Activated T-helper 1 cell treated with anti-CD3 and anti-CD28 coated beads, Interleukin-12 subunit alpha, Interleukin-12 subunit beta, Interleukin-2, Interleukin-4 antibody, amounts not matched to agents 30 ng/mL and 10 ng/mL and 1 ng/mL, durations not matched to agents 14 hours and 24 hours and 36 hours (primary cell): ENCODE measurements at regions not wholly inside any gene's neighbourhood (a gene's known extent, or its start where the extent isn't known, plus 50 kb on each side); places are given as distances from the start of the nearest gene placed in this dataset.

Source experiments
- DNase-seq: peaks from one replicate; pipeline ENCODE4 v3.0.0; 2021; ENCODE audit warnings: low spot score
- H3K27ac Mint-ChIP-seq: one replicate; pipeline ENCODE4 v1.8.0; 2021; ENCODE audit warnings: mild to moderate bottlenecking, mixed read lengths
- H3K27me3 Mint-ChIP-seq: one replicate; pipeline ENCODE4 v1.8.0; 2022; ENCODE audit warnings: mild to moderate bottlenecking, moderate library complexity, mixed read lengths; ENCODE audit not compliant: insufficient read depth
- H3K36me3 Mint-ChIP-seq: one replicate; pipeline ENCODE4 v1.8.0; 2021; ENCODE audit warnings: low read depth, mixed read lengths
- H3K4me1 Mint-ChIP-seq: one replicate; pipeline ENCODE4 v1.8.0; 2021; ENCODE audit warnings: low read depth, mixed read lengths
- H3K4me3 Mint-ChIP-seq: one replicate; pipeline ENCODE4 v1.8.0; 2021; ENCODE audit warnings: mild to moderate bottlenecking, moderate library complexity, mixed read lengths
- H3K9me3 Mint-ChIP-seq: one replicate; pipeline ENCODE4 v1.8.0; 2021; ENCODE audit warnings: mixed read lengths
- intact Hi-C: fragments of 100-400 bp; cut with micrococcal nuclease; formaldehyde crosslinking; loops from one replicate; pipeline ENCODE4 v1.15.1; 2024

DNA sequence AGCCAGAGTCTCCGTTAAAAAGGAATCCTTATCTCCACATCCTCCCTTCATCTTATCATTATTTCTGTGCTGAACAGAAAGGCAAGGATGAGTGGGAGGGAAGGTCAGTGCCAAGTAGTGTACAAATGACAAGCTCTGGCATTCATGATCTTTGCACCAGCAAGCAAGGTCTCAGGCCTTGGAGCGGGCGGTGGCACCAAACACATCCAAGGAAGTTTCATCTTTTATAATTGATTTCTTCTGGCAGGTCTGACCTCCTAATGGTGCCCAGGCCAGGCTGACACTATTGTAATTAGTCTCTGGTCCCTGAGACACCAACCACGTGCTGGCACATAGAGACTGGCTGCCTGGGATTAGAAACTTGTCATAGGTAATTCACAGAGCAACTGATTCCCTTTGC is 336.6 kb downstream of the EN1 start:
- intact Hi-C loops = no loop called here
- no peak overlapping the region for H3K4me3 Mint-ChIP-seq
- no peaks in the 10 kb centered on the region for H3K9me3 Mint-ChIP-seq
- H3K27me3 Mint-ChIP-seq = no peaks in the 10 kb centered on the region
- no peaks in the 10 kb centered on the region for H3K4me1 Mint-ChIP-seq
- no peak overlapping the region for H3K27ac Mint-ChIP-seq
- no peaks in the 10 kb centered on the region for H3K36me3 Mint-ChIP-seq
- DNase-seq = no peak

- no peak for DNase-seq
- Mint-ChIP-seq H3K36me3 (no peaks in the 10 kb centered on the region), H3K4me1 (no peaks in the 10 kb centered on the region), H3K4me3 (no peak overlapping the region), H3K27ac (no peak overlapping the region), H3K9me3 (no peaks in the 10 kb centered on the region), H3K27me3 (no peaks in the 10 kb centered on the region)
- intact Hi-C loops = no loop called here
Observed at GRCh38 chr2:118509319-118510004, 338.0 kb downstream of the EN1 start.

- Mint-ChIP-seq H3K27ac (no peak overlapping the region), H3K27me3 (no peaks in the 10 kb centered on the region), H3K4me3 (no peak overlapping the region), H3K4me1 (no peaks in the 10 kb centered on the region), H3K9me3 (no peaks in the 10 kb centered on the region), H3K36me3 (no peaks in the 10 kb centered on the region)
- no peak for DNase-seq
- intact Hi-C loops = no loop called here
Observed at GRCh38 chr2:118508282-118508681, 339.2 kb downstream of the EN1 start.

GRCh38 chr2:118505436-118505835 is 342.0 kb downstream of the EN1 start:
- no peaks in the 10 kb centered on the region for H3K36me3 Mint-ChIP-seq
- intact Hi-C loops = no loop called here
- H3K27me3 Mint-ChIP-seq = no peaks in the 10 kb centered on the region
- DNase-seq = no peak
- no peak overlapping the region for H3K27ac Mint-ChIP-seq
- H3K4me1 Mint-ChIP-seq = no peaks in the 10 kb centered on the region
- H3K9me3 Mint-ChIP-seq = no peaks in the 10 kb centered on the region
- H3K4me3 Mint-ChIP-seq = no peak overlapping the region

DNA sequence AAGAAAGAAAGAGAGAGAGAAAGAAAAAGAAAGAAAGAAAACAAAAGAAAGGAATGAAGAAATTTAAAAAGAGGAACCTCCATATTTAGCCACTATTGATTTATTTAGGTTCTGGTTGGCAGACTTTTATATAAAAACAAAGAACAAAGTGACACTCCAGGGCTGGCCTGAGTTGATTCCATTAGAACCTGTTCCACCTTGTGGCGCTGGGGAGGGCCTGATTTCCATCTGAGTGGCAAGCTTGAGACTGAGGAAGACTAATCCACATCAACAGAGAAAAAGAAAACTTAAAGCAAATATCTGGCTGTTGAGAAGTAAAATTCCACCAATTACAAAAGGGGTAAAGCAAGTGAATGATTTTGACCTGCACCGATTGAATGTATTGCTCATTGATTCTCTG is 345.3 kb downstream of the EN1 start:
- H3K9me3 Mint-ChIP-seq = no peaks in the 10 kb centered on the region
- H3K27ac Mint-ChIP-seq = no peak overlapping the region
- H3K36me3 Mint-ChIP-seq = no peaks in the 10 kb centered on the region
- intact Hi-C loops = no loop called here
- no peak overlapping the region for H3K4me3 Mint-ChIP-seq
- DNase-seq = no peak
- no peaks in the 10 kb centered on the region for H3K27me3 Mint-ChIP-seq
- H3K4me1 Mint-ChIP-seq = no peaks in the 10 kb centered on the region

- Mint-ChIP-seq H3K27me3 (no peaks in the 10 kb centered on the region), H3K36me3 (no peaks in the 10 kb centered on the region), H3K9me3 (no peaks in the 10 kb centered on the region), H3K4me3 (no peak overlapping the region), H3K27ac (no peak overlapping the region), H3K4me1 (no peaks in the 10 kb centered on the region)
- intact Hi-C loops = no loop called here
- DNase-seq = no peak
Observed at GRCh38 chr2:118498943-118499342, 348.5 kb downstream of the EN1 start.

DNA sequence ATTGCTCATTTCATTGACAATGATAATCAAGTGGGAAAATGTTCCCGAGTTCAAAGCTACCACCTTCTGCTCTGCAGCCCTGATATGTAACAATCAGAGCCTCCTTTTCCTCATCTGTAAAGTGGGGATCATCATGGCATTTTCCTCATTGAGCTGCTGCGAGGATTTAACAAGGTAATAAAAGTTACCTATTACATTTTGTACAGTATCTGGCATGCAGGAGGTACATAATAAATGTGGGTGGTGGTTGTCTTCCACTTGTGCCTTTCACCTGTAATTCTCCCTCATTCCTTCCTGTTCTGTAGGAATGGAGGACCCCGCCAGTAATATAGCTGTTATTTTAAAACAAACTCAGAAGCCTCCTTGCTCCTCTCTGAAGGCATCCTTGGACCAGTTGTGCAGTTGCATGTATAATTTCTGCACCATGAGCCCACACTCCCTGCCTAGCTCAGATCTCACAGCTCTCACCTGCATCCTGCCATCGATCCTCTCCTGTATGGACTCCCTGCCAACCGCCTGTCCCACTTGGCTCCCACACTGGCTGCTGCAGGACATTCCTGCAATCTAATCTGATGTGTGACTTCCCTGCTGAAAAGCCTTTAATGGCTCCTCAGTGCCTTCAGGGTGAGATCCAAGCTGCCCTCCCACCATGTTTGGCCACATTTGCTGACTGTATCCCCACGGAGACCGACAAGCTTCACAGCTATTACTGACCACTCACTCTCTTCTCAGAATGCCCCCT is 350.4 kb downstream of the EN1 start:
- intact Hi-C loops = no loop called here
- H3K9me3 Mint-ChIP-seq = no peaks in the 10 kb centered on the region
- no peak overlapping the region for H3K4me3 Mint-ChIP-seq
- no peak overlapping the region for H3K27ac Mint-ChIP-seq
- no peaks in the 10 kb centered on the region for H3K4me1 Mint-ChIP-seq
- DNase-seq = no peak
- H3K27me3 Mint-ChIP-seq = no peaks in the 10 kb centered on the region
- no peaks in the 10 kb centered on the region for H3K36me3 Mint-ChIP-seq

DNA sequence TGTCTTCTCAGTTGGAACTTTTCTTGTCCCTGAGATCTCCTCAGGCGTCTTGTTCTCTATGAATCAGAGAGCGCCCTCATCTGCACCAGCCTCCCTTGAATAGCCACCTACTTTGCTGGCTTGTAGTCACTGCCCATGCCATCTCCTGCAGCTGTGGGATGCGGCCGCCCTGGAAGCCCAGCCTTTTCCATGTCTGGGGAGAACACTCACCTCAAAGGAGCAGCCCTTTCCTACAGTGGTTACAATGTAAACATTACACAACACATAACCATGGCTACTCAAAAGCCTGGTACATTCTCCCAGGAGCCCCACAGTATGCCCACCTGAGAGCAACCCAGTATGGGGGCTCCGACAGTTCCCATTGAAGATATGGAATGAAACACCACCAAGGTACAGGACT is 351.0 kb downstream of the EN1 start:
- H3K27me3 Mint-ChIP-seq = no peaks in the 10 kb centered on the region
- no peak overlapping the region for H3K27ac Mint-ChIP-seq
- intact Hi-C loops = no loop called here
- H3K9me3 Mint-ChIP-seq = no peaks in the 10 kb centered on the region
- DNase-seq = no peak
- H3K36me3 Mint-ChIP-seq = no peaks in the 10 kb centered on the region
- H3K4me3 Mint-ChIP-seq = no peak overlapping the region
- no peaks in the 10 kb centered on the region for H3K4me1 Mint-ChIP-seq

DNA sequence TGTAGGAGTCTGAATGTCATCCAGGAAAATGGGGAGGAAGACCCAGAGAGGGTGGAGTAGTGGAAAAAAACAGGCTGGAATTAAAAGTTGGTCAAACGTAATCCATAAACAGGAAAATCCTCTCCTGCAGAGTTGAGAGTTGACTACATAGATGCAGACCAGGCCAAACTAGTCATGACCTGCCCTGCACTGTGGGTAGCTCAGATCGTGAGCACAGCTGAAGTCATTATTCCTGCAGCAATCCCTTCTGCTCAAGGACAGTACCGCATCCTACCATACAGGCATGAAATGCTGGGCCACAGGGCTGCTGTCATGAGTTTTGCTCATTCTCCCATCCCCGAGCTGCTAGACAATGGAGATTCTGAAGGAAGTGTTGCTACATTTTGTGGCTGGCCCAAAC is 352.2 kb downstream of the EN1 start:
- Mint-ChIP-seq H3K27me3 (no peaks in the 10 kb centered on the region), H3K4me3 (no peak overlapping the region), H3K36me3 (no peaks in the 10 kb centered on the region), H3K9me3 (no peaks in the 10 kb centered on the region), H3K4me1 (no peaks in the 10 kb centered on the region), H3K27ac (no peak overlapping the region)
- intact Hi-C loops = no loop called here
- DNase-seq = no peak

- H3K27ac Mint-ChIP-seq = no peak overlapping the region
- intact Hi-C loops = no loop called here
- H3K4me3 Mint-ChIP-seq = no peak overlapping the region
- no peaks in the 10 kb centered on the region for H3K9me3 Mint-ChIP-seq
- DNase-seq = no peak
- H3K36me3 Mint-ChIP-seq = no peaks in the 10 kb centered on the region
- H3K4me1 Mint-ChIP-seq = no peaks in the 10 kb centered on the region
- H3K27me3 Mint-ChIP-seq = no peaks in the 10 kb centered on the region
Observed at GRCh38 chr2:118493213-118493612, 354.2 kb downstream of the EN1 start.

DNA sequence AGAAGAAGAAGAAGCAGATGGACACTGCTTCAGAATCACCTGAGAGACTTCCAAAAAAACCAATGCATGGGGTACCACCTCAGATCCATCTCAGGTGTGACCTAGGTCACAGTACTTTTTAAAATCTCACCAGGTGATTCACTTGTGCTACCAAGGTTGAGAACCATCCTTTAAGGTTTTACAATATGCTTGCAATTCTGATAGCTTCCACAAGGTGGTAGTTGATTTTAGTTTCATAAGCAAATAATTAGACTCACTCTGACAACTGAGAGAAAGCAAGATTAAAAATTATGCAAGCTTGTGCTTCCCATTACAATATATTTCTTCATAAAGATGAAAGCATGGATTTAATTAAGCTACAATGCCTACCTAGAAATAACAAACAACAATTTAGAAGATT is 355.1 kb downstream of the EN1 start:
- no peaks in the 10 kb centered on the region for H3K27me3 Mint-ChIP-seq
- H3K4me1 Mint-ChIP-seq = no peaks in the 10 kb centered on the region
- H3K9me3 Mint-ChIP-seq = no peaks in the 10 kb centered on the region
- H3K27ac Mint-ChIP-seq = no peak overlapping the region
- no peak for DNase-seq
- intact Hi-C loops = no loop called here
- no peak overlapping the region for H3K4me3 Mint-ChIP-seq
- H3K36me3 Mint-ChIP-seq = no peaks in the 10 kb centered on the region

DNA sequence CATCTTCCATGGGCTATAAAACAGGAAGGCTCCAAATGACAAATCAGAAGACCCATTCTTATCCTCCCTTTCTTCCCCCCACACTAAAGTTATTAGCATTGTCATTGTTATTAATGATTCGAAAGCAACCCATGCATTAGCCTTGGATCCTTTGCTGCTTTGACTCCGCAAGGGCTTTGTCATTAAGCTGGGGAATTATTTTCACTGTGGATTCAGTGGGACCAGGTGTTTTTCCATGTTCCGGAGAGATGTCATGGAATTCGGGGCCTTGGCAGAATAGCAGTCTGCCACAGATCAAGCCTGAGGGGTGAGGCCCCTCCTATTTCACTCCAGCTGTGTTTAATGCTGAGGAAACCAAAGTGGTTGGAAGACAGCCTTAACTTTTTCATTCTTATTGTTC is 357.1 kb downstream of the EN1 start:
- intact Hi-C loops = no loop called here
- H3K27ac Mint-ChIP-seq = no peak overlapping the region
- no peak for DNase-seq
- H3K9me3 Mint-ChIP-seq = no peaks in the 10 kb centered on the region
- H3K4me1 Mint-ChIP-seq = no peaks in the 10 kb centered on the region
- H3K36me3 Mint-ChIP-seq = no peaks in the 10 kb centered on the region
- no peaks in the 10 kb centered on the region for H3K27me3 Mint-ChIP-seq
- no peak overlapping the region for H3K4me3 Mint-ChIP-seq

GRCh38 chr2:118489712-118490299 is 357.6 kb downstream of the EN1 start:
- intact Hi-C loops = no loop called here
- DNase-seq = no peak
- H3K36me3 Mint-ChIP-seq = no peaks in the 10 kb centered on the region
- no peaks in the 10 kb centered on the region for H3K4me1 Mint-ChIP-seq
- no peaks in the 10 kb centered on the region for H3K9me3 Mint-ChIP-seq
- no peaks in the 10 kb centered on the region for H3K27me3 Mint-ChIP-seq
- no peak overlapping the region for H3K27ac Mint-ChIP-seq
- H3K4me3 Mint-ChIP-seq = no peak overlapping the region
